Uterus (tissue), 2 donors: ENCODE measurements at regions not wholly inside any gene's neighbourhood (a gene's known extent, or its start where the extent isn't known, plus 50 kb on each side); places are given as distances from the start of the nearest gene placed in this dataset.

Source experiments
- CTCF ChIP-seq, 4 experiments: fragments of 200-600 bp in 2 of 4; fragments of 450-650 bp in 2 of 4; sonication (generic) in 2 of 4; IDR thresholded peaks; one replicate each; pipeline ENCODE4 v1.5.1; 2016 to 2019; ENCODE audit warnings: antibody characterized with exemption in 4 of 4, mild to moderate bottlenecking in 2 of 4, moderate library complexity in 1 of 4
- POLR2A ChIP-seq, 2 donors: fragments of 450-650 bp; IDR thresholded peaks; one replicate each; pipeline ENCODE4 v1.6.1; 2016; ENCODE audit warnings: antibody characterized with exemption in 2 of 2, mild to moderate bottlenecking in 1 of 2, moderate library complexity in 1 of 2

GRCh38 chr4:125760956-125761355, 446.2 kb downstream of the FAT4 start:
- TF ChIP-seq CTCF (IDR thresholded peaks at IDR 0.05) (no peak), POLR2A (IDR thresholded peaks at IDR 0.05) (no peak)
